Activated CD8-positive, alpha-beta memory T cell treated with anti-CD3 and anti-CD28 coated beads, Interleukin-2, amount 10 ng/mL, durations not matched to agents 7 days and 5 days (primary cell): ENCODE measurements at regions not wholly inside any gene's neighbourhood (a gene's known extent, or its start where the extent isn't known, plus 50 kb on each side); places are given as distances from the start of the nearest gene placed in this dataset.

Experiments used
- ATAC-seq: fragments of 150-1000 bp; cut with Tn5 transposase; one replicate; pipeline ENCODE4 v1.10.0; 2021; ENCODE audit warnings: moderate library complexity
- CTCF ChIA-PET: fragments of 350-600 bp; sonication (Branson Sonifier 250); formaldehyde crosslinking; loops from one replicate; lab custom pipeline; 2021; ENCODE audit warnings: antibody characterized with exemption; lab: Charles Lee
- DNase-seq: peaks from one replicate; pipeline ENCODE4 v3.0.0-alpha.2; 2020
- H3K27ac Mint-ChIP-seq: one replicate; pipeline ENCODE4 v1.8.0; 2021; ENCODE audit warnings: mild to moderate bottlenecking, mixed read lengths
- H3K27me3 Mint-ChIP-seq: one replicate; pipeline ENCODE4 v1.8.0; 2021; ENCODE audit warnings: mixed read lengths
- H3K36me3 Mint-ChIP-seq: one replicate; pipeline ENCODE4 v1.8.0; 2021; ENCODE audit warnings: mild to moderate bottlenecking, mixed read lengths
- H3K4me1 Mint-ChIP-seq: one replicate; pipeline ENCODE4 v1.8.0; 2021; ENCODE audit warnings: mixed read lengths
- H3K4me3 Mint-ChIP-seq: one replicate; pipeline ENCODE4 v1.8.0; 2021; ENCODE audit warnings: mild to moderate bottlenecking, moderate library complexity, mixed read lengths
- H3K9me3 Mint-ChIP-seq: one replicate; pipeline ENCODE4 v1.8.0; 2022; ENCODE audit warnings: low read depth, mixed read lengths

DNA sequence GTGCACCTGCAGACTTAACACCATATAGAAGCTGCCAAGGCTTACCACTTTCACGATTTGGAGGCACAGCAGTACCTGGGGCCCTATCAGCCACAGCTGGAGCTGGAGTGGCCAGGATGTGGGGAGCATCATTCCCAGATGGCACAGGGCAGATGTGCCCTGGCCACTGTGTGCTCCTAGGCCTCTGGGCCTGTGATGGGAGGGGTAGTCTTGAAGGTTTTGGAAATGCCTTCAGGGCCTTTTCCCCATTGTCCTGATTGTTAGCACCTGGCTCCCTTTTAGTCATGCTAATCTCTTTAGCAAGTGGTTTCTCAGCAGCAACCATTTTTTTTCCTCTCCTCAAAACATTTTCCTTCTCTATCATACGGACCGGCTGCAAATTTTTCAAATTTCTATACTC lies 490.2 kb downstream of the RAB28 start:
- CTCF ChIA-PET, result no interaction called here
- Mint-ChIP-seq H3K9me3 (no peaks in the 10 kb centered on the region), H3K4me3 (no peak overlapping the region), H3K27ac (no peak overlapping the region), H3K27me3 (no peaks in the 10 kb centered on the region), H3K4me1 (no peaks in the 10 kb centered on the region), H3K36me3 (no peaks in the 10 kb centered on the region)
- DNase-seq (no peak), ATAC-seq (no peak)

GRCh38 chr4:12987284-12987683 lies 496.9 kb downstream of the RAB28 start:
- peaks cover 2% of the 10 kb centered on the region for H3K9me3 Mint-ChIP-seq
- H3K27me3 Mint-ChIP-seq, result no peaks in the 10 kb centered on the region
- H3K36me3 Mint-ChIP-seq, result no peaks in the 10 kb centered on the region
- no peak overlapping the region for H3K27ac Mint-ChIP-seq
- no peak for DNase-seq
- H3K4me3 Mint-ChIP-seq, result no peak overlapping the region
- peaks cover 4% of the 10 kb centered on the region for H3K4me1 Mint-ChIP-seq
- ATAC-seq, result no peak
- CTCF ChIA-PET, result no interaction called here

GRCh38 chr4:12979797-12980196 lies 504.3 kb downstream of the RAB28 start:
- ATAC-seq, result no peak
- H3K9me3 Mint-ChIP-seq, result peaks cover 6% of the 10 kb centered on the region
- H3K27ac Mint-ChIP-seq, result no peak overlapping the region
- H3K4me1 Mint-ChIP-seq, result no peaks in the 10 kb centered on the region
- DNase-seq, result no peak
- H3K36me3 Mint-ChIP-seq, result no peaks in the 10 kb centered on the region
- no peaks in the 10 kb centered on the region for H3K27me3 Mint-ChIP-seq
- no peak overlapping the region for H3K4me3 Mint-ChIP-seq
- CTCF ChIA-PET, result no interaction called here

- DNase-seq (no peak), ATAC-seq (no peak)
- no peaks in the 10 kb centered on the region for H3K27me3 Mint-ChIP-seq
- no peaks in the 10 kb centered on the region for H3K36me3 Mint-ChIP-seq
- CTCF ChIA-PET, result no interaction called here
- H3K4me3 Mint-ChIP-seq, result no peak overlapping the region
- peaks cover 6% of the 10 kb centered on the region for H3K9me3 Mint-ChIP-seq
- no peak overlapping the region for H3K27ac Mint-ChIP-seq
- H3K4me1 Mint-ChIP-seq, result no peaks in the 10 kb centered on the region
These were observed 505.8 kb downstream of the RAB28 start for GRCh38 chr4:12978310-12978709.

GRCh38 chr4:12975511-12975910 lies 508.6 kb downstream of the RAB28 start:
- H3K27ac Mint-ChIP-seq, result no peak overlapping the region
- ATAC-seq, result no peak
- DNase-seq, result no peak
- CTCF ChIA-PET, result no interaction called here
- H3K9me3 Mint-ChIP-seq, result peaks cover 4% of the 10 kb centered on the region
- no peaks in the 10 kb centered on the region for H3K27me3 Mint-ChIP-seq
- H3K4me1 Mint-ChIP-seq, result no peaks in the 10 kb centered on the region
- no peak overlapping the region for H3K4me3 Mint-ChIP-seq
- H3K36me3 Mint-ChIP-seq, result no peaks in the 10 kb centered on the region

- CTCF ChIA-PET, result no interaction called here
- ATAC-seq (no peak), DNase-seq (no peak)
- H3K4me1 Mint-ChIP-seq, result no peaks in the 10 kb centered on the region
- no peaks in the 10 kb centered on the region for H3K36me3 Mint-ChIP-seq
- no peak overlapping the region for H3K27ac Mint-ChIP-seq
- H3K4me3 Mint-ChIP-seq, result no peak overlapping the region
- no peaks in the 10 kb centered on the region for H3K27me3 Mint-ChIP-seq
- H3K9me3 Mint-ChIP-seq, result peaks cover 4% of the 10 kb centered on the region
These were observed 510.6 kb downstream of the RAB28 start for GRCh38 chr4:12973522-12973921.

DNA sequence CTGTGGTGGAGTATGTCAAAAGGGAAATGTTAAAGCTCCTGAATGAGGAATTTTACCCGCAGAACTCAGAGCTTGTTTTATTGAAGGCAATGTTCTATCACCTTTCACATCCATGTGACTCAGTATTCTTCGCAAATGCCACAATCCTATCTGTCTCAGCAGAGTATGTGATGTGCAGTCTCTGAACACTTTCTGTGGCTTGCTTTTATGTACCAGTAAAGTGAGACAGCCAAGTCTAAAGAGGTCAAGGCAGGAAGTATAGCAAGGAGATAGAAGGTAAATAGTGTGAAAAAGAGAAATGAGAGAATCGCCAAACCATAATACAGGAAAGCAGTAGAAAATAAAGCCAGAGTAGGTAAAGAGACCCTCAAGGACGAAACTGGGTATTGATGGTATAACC lies 515.8 kb downstream of the RAB28 start:
- Mint-ChIP-seq H3K27me3 (no peaks in the 10 kb centered on the region), H3K27ac (no peak overlapping the region), H3K4me3 (no peak overlapping the region), H3K36me3 (no peaks in the 10 kb centered on the region), H3K9me3 (peaks cover 4% of the 10 kb centered on the region), H3K4me1 (no peaks in the 10 kb centered on the region)
- CTCF ChIA-PET, result no interaction called here
- ATAC-seq (no peak), DNase-seq (no peak)

GRCh38 chr4:12966726-12967125 lies 517.4 kb downstream of the RAB28 start:
- Mint-ChIP-seq H3K4me3 (no peak overlapping the region), H3K4me1 (no peaks in the 10 kb centered on the region), H3K27me3 (no peaks in the 10 kb centered on the region), H3K36me3 (no peaks in the 10 kb centered on the region), H3K9me3 (peaks cover 4% of the 10 kb centered on the region), H3K27ac (no peak overlapping the region)
- no peak for ATAC-seq
- no peak for DNase-seq
- CTCF ChIA-PET, result no interaction called here

GRCh38 chr4:12965334-12965733 lies 518.8 kb downstream of the RAB28 start:
- Mint-ChIP-seq H3K4me1 (no peaks in the 10 kb centered on the region), H3K27me3 (no peaks in the 10 kb centered on the region), H3K4me3 (no peak overlapping the region), H3K36me3 (no peaks in the 10 kb centered on the region), H3K9me3 (peaks cover 4% of the 10 kb centered on the region), H3K27ac (no peak overlapping the region)
- DNase-seq (no peak), ATAC-seq (no peak)
- CTCF ChIA-PET, result no interaction called here

DNA sequence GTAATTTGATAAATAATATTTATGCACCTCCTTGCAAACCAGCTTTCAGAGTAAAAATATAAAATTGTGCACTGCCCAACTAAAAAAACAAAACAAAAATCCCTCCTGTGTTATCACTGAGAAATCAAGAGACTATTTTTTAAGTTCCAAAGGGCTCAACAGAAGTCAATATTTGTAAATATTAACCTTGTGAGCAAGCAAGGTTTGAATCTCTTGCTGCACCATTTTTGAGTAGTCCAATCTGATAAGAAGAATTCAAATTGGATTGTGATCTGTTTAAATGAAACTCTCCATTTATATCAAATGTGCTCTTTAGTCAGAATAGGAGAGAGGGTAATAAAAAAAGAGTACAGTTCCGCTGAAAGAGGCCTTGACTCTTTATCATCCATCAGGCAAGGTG lies 520.2 kb downstream of the RAB28 start:
- CTCF ChIA-PET, result no interaction called here
- Mint-ChIP-seq H3K4me1 (no peaks in the 10 kb centered on the region), H3K27me3 (no peaks in the 10 kb centered on the region), H3K9me3 (peaks cover 4% of the 10 kb centered on the region), H3K4me3 (no peak overlapping the region), H3K36me3 (no peaks in the 10 kb centered on the region), H3K27ac (no peak overlapping the region)
- ATAC-seq (no peak), DNase-seq (no peak)

GRCh38 chr4:12963291-12963690 lies 520.8 kb downstream of the RAB28 start:
- no peak overlapping the region for H3K4me3 Mint-ChIP-seq
- H3K4me1 Mint-ChIP-seq, result no peaks in the 10 kb centered on the region
- peaks cover 2% of the 10 kb centered on the region for H3K9me3 Mint-ChIP-seq
- DNase-seq (no peak), ATAC-seq (no peak)
- H3K27me3 Mint-ChIP-seq, result no peaks in the 10 kb centered on the region
- H3K36me3 Mint-ChIP-seq, result no peaks in the 10 kb centered on the region
- CTCF ChIA-PET, result no interaction called here
- no peak overlapping the region for H3K27ac Mint-ChIP-seq

GRCh38 chr4:12961713-12962112 lies 522.4 kb downstream of the RAB28 start:
- Mint-ChIP-seq H3K4me3 (no peak overlapping the region), H3K36me3 (no peaks in the 10 kb centered on the region), H3K27me3 (no peaks in the 10 kb centered on the region), H3K27ac (no peak overlapping the region), H3K9me3 (no peaks in the 10 kb centered on the region), H3K4me1 (no peaks in the 10 kb centered on the region)
- DNase-seq (no peak), ATAC-seq (no peak)
- CTCF ChIA-PET, result no interaction called here

GRCh38 chr4:12958436-12958835 lies 525.7 kb downstream of the RAB28 start:
- Mint-ChIP-seq H3K36me3 (no peaks in the 10 kb centered on the region), H3K4me1 (no peaks in the 10 kb centered on the region), H3K4me3 (no peak overlapping the region), H3K27me3 (no peaks in the 10 kb centered on the region), H3K9me3 (no peaks in the 10 kb centered on the region), H3K27ac (no peak overlapping the region)
- DNase-seq (no peak), ATAC-seq (no peak)
- CTCF ChIA-PET, result no interaction called here

- Mint-ChIP-seq H3K4me3 (no peak overlapping the region), H3K9me3 (no peaks in the 10 kb centered on the region), H3K4me1 (no peaks in the 10 kb centered on the region), H3K27me3 (no peaks in the 10 kb centered on the region), H3K36me3 (no peaks in the 10 kb centered on the region), H3K27ac (no peak overlapping the region)
- DNase-seq (no peak), ATAC-seq (no peak)
- CTCF ChIA-PET, result no interaction called here
These were observed 527.0 kb downstream of the RAB28 start for GRCh38 chr4:12957108-12957507.

DNA sequence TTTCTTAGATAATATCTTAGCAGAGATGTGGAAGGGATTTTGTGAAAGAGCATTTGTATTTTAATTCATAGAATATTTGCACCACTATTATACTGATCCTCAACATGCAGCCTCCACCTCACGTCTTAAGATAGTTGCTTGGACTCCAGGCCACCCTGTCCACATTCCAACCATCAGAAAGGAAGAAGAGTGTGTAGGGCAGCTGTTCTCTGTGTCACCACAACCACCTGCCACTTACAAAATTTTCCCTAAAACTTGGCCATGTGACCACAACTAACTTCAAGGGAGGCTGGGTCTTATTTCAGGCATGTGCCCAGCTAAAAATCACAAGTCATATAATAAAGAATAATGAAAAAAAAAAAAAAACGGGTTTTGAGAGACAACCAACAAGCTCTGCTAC lies 528.1 kb downstream of the RAB28 start:
- CTCF ChIA-PET, result no interaction called here
- H3K4me3 Mint-ChIP-seq, result no peak overlapping the region
- H3K9me3 Mint-ChIP-seq, result no peaks in the 10 kb centered on the region
- H3K36me3 Mint-ChIP-seq, result no peaks in the 10 kb centered on the region
- no peak overlapping the region for H3K27ac Mint-ChIP-seq
- DNase-seq, result no peak
- ATAC-seq, result no peak
- no peaks in the 10 kb centered on the region for H3K27me3 Mint-ChIP-seq
- no peaks in the 10 kb centered on the region for H3K4me1 Mint-ChIP-seq
